WTC11 (cell line): ENCODE measurements at regions not wholly inside any gene's neighbourhood (a gene's known extent, or its start where the extent isn't known, plus 50 kb on each side); places are given as distances from the start of the nearest gene placed in this dataset.

Source experiments
- CREB1 ChIP-seq: sonication (generic); formaldehyde crosslinking; IDR thresholded peaks from 2 replicates; pipeline ENCODE4 v1.8.0; 2023; ENCODE audit warnings: mild to moderate bottlenecking, missing genetic modification reagents
- CREM ChIP-seq: sonication (generic); formaldehyde crosslinking; IDR thresholded peaks from 2 replicates; pipeline ENCODE4 v1.8.1; 2022; ENCODE audit warnings: mild to moderate bottlenecking, missing genetic modification reagents, moderate library complexity
- JUN ChIP-seq: sonication (generic); formaldehyde crosslinking; IDR thresholded peaks from 2 replicates; pipeline ENCODE4 v1.8.0; 2023; ENCODE audit warnings: mild to moderate bottlenecking, missing genetic modification reagents
- MYBL2 ChIP-seq: sonication (generic); formaldehyde crosslinking; IDR thresholded peaks from 2 replicates; pipeline ENCODE4 v1.8.1; 2023; ENCODE audit warnings: mild to moderate bottlenecking, moderate library complexity, missing genetic modification reagents
- NR1H2 ChIP-seq: sonication (generic); formaldehyde crosslinking; IDR thresholded peaks from 2 replicates; pipeline ENCODE4 v1.9.0; 2021; ENCODE audit warnings: mild to moderate bottlenecking, moderate library complexity, missing genetic modification reagents
- NR2C2 ChIP-seq: sonication (generic); formaldehyde crosslinking; IDR thresholded peaks from 2 replicates; pipeline ENCODE4 v1.8.0; 2022; ENCODE audit warnings: mild to moderate bottlenecking, missing genetic modification reagents
- RORB ChIP-seq: fragments of 250-450 bp; sonication (Bioruptor Pico); IDR thresholded peaks from 2 replicates; pipeline ENCODE4 v1.9.0; 2021; ENCODE audit warnings: mild to moderate bottlenecking
- ZNF121 ChIP-seq: sonication (generic); formaldehyde crosslinking; IDR thresholded peaks from 2 replicates; pipeline ENCODE4 v1.8.0; 2023; ENCODE audit warnings: missing genetic modification reagents
- TF ChIP-seq, protein P1 (sequence below): fragments of 200-600 bp; IDR thresholded peaks from 2 replicates; pipeline ENCODE4 v1.8.0; 2022; ENCODE audit warnings: antibody characterized with exemption
- TF ChIP-seq, protein P2 (sequence below): sonication (generic); formaldehyde crosslinking; IDR thresholded peaks from 2 replicates; pipeline ENCODE4 v1.8.0; 2022; ENCODE audit warnings: mild to moderate bottlenecking, missing genetic modification reagents
- TF ChIP-seq, protein P3 (sequence below): sonication (generic); formaldehyde crosslinking; IDR thresholded peaks from 2 replicates; pipeline ENCODE4 v1.8.1; 2022; ENCODE audit warnings: low read depth, missing genetic modification reagents, borderline replicate concordance
- TF ChIP-seq, protein P4 (sequence below): fragments of 250-450 bp; sonication (Bioruptor Pico); IDR thresholded peaks from 2 replicates; pipeline ENCODE4 v1.9.0; 2021; ENCODE audit warnings: moderate library complexity, mild to moderate bottlenecking, inconsistent platforms, borderline replicate concordance
- TF ChIP-seq, protein P5 (sequence below): fragments of 250-450 bp; sonication (Bioruptor Pico); IDR thresholded peaks from 2 replicates; pipeline ENCODE4 v1.9.0; 2021; ENCODE audit warnings: mild to moderate bottlenecking, borderline replicate concordance

DNA sequence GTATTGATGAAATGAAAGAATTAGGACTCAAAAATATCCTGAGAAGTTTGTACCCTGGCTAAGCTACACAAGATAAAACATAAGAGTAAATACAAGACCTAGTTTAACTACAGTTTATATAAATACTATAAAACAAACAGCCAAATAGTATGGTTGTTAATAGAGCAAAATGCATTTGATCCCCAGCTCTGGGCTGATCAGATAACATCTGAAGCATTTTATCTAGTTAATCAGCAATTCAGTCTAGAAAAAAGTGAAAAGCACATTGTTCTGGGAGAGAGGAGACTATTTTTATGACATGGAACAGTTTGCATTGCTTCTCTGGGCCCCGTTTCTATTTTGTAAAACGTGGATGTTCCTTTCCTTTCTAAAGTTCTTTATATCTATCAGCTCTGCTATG lies 139.6 kb upstream of the RORB start:
- TF ChIP-seq, protein P1, sequence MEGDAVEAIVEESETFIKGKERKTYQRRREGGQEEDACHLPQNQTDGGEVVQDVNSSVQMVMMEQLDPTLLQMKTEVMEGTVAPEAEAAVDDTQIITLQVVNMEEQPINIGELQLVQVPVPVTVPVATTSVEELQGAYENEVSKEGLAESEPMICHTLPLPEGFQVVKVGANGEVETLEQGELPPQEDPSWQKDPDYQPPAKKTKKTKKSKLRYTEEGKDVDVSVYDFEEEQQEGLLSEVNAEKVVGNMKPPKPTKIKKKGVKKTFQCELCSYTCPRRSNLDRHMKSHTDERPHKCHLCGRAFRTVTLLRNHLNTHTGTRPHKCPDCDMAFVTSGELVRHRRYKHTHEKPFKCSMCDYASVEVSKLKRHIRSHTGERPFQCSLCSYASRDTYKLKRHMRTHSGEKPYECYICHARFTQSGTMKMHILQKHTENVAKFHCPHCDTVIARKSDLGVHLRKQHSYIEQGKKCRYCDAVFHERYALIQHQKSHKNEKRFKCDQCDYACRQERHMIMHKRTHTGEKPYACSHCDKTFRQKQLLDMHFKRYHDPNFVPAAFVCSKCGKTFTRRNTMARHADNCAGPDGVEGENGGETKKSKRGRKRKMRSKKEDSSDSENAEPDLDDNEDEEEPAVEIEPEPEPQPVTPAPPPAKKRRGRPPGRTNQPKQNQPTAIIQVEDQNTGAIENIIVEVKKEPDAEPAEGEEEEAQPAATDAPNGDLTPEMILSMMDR = no peak
- TF ChIP-seq, protein P2, sequence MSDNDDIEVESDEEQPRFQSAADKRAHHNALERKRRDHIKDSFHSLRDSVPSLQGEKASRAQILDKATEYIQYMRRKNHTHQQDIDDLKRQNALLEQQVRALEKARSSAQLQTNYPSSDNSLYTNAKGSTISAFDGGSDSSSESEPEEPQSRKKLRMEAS (CRISPR knock-in tag) = no peak
- TF ChIP-seq ZNF121 (CRISPR knock-in tag) (no peak), NR2C2 (CRISPR knock-in tag) (no peak), JUN (no peak), RORB (CRISPR knock-in tag) (no peak), MYBL2 (CRISPR knock-in tag) (no peak), NR1H2 (CRISPR knock-in tag) (no peak), CREB1 (no peak), CREM (CRISPR knock-in tag) (no peak)
- TF ChIP-seq, protein P3, sequence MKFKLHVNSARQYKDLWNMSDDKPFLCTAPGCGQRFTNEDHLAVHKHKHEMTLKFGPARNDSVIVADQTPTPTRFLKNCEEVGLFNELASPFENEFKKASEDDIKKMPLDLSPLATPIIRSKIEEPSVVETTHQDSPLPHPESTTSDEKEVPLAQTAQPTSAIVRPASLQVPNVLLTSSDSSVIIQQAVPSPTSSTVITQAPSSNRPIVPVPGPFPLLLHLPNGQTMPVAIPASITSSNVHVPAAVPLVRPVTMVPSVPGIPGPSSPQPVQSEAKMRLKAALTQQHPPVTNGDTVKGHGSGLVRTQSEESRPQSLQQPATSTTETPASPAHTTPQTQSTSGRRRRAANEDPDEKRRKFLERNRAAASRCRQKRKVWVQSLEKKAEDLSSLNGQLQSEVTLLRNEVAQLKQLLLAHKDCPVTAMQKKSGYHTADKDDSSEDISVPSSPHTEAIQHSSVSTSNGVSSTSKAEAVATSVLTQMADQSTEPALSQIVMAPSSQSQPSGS = no peak
- TF ChIP-seq, protein P4, sequence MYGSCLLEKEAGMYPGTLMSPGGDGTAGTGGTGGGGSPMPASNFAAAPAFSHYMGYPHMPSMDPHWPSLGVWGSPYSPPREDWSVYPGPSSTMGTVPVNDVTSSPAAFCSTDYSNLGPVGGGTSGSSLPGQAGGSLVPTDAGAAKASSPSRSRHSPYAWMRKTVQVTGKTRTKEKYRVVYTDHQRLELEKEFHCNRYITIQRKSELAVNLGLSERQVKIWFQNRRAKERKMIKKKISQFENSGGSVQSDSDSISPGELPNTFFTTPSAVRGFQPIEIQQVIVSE (CRISPR knock-in tag) = no peak
- TF ChIP-seq, protein P5, sequence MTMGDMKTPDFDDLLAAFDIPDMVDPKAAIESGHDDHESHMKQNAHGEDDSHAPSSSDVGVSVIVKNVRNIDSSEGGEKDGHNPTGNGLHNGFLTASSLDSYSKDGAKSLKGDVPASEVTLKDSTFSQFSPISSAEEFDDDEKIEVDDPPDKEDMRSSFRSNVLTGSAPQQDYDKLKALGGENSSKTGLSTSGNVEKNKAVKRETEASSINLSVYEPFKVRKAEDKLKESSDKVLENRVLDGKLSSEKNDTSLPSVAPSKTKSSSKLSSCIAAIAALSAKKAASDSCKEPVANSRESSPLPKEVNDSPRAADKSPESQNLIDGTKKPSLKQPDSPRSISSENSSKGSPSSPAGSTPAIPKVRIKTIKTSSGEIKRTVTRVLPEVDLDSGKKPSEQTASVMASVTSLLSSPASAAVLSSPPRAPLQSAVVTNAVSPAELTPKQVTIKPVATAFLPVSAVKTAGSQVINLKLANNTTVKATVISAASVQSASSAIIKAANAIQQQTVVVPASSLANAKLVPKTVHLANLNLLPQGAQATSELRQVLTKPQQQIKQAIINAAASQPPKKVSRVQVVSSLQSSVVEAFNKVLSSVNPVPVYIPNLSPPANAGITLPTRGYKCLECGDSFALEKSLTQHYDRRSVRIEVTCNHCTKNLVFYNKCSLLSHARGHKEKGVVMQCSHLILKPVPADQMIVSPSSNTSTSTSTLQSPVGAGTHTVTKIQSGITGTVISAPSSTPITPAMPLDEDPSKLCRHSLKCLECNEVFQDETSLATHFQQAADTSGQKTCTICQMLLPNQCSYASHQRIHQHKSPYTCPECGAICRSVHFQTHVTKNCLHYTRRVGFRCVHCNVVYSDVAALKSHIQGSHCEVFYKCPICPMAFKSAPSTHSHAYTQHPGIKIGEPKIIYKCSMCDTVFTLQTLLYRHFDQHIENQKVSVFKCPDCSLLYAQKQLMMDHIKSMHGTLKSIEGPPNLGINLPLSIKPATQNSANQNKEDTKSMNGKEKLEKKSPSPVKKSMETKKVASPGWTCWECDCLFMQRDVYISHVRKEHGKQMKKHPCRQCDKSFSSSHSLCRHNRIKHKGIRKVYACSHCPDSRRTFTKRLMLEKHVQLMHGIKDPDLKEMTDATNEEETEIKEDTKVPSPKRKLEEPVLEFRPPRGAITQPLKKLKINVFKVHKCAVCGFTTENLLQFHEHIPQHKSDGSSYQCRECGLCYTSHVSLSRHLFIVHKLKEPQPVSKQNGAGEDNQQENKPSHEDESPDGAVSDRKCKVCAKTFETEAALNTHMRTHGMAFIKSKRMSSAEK (CRISPR knock-in tag) = no peak
